ENCODE measurements at regions not wholly inside any gene's neighbourhood (a gene's known extent, or its start where the extent isn't known, plus 50 kb on each side); places are given as distances from the start of the nearest gene placed in this dataset.

DNA sequence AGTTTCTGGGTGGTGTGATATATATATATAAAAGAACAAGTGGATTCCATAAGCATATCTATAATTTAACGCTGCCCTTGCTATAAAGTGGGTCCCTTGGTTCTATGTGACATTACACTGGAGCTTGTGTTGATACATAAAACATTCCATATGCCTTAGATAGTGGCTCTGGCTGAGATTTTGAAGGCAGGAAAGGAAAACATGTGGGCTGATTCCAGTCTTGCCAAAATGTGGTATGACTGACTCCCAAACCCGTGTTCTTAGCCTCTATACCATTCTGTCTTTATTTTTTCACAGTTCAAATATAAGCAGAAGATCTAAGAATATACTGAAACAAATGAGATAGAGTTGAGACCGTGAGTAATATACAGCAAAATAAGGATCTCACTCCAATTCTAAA, 522.8 kb upstream of the LRRC4C start:
- TF ChIP-seq, protein P1, sequence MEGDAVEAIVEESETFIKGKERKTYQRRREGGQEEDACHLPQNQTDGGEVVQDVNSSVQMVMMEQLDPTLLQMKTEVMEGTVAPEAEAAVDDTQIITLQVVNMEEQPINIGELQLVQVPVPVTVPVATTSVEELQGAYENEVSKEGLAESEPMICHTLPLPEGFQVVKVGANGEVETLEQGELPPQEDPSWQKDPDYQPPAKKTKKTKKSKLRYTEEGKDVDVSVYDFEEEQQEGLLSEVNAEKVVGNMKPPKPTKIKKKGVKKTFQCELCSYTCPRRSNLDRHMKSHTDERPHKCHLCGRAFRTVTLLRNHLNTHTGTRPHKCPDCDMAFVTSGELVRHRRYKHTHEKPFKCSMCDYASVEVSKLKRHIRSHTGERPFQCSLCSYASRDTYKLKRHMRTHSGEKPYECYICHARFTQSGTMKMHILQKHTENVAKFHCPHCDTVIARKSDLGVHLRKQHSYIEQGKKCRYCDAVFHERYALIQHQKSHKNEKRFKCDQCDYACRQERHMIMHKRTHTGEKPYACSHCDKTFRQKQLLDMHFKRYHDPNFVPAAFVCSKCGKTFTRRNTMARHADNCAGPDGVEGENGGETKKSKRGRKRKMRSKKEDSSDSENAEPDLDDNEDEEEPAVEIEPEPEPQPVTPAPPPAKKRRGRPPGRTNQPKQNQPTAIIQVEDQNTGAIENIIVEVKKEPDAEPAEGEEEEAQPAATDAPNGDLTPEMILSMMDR (IDR thresholded peaks at IDR 0.05) = no peak
- no peak for TF ChIP-seq POLR2A (IDR thresholded peaks at IDR 0.05)
